Pancreas (tissue), 10 donors: ENCODE measurements at regions not wholly inside any gene's neighbourhood (a gene's known extent, or its start where the extent isn't known, plus 50 kb on each side); places are given as distances from the start of the nearest gene placed in this dataset.

Experiments used
- ATAC-seq, 4 donors: fragments of 200-7000 bp; cut with Tn5 transposase; one replicate each; pipeline versions ENCODE4 v1.8.0 to v1.9.1; 2020; ENCODE audit warnings: mild to moderate bottlenecking in 4 of 4, moderate library complexity in 4 of 4
- DNase-seq, 6 donors: peaks; one replicate each; pipeline ENCODE4 v3.0.0-alpha.2; 2020
- FAIRE-seq: peaks from 2 replicates; lab custom pipeline; 2012; peaks lifted over from hg19 to GRCh38; lab: Jason Lieb, UNC
- H3K27ac ChIP-seq, 4 donors: fragments of 200-600 bp; sonication (generic); 1 replicate in 3 of 4; 2 replicates in 1 of 4; pipeline versions ENCODE4 v1.5.0 to v1.8.0; 2020
- H3K27me3 ChIP-seq, 4 donors: fragments of 200-600 bp; one replicate each; pipeline ENCODE4 v1.8.0; 2021
- H3K36me3 ChIP-seq, 3 donors: fragments of 200-600 bp; sonication (generic) in 1 of 3; one replicate each; pipeline versions ENCODE4 v1.5.0 to v1.8.0; 2020 to 2021
- H3K4me1 ChIP-seq, 3 donors: fragments of 200-600 bp; one replicate each; pipeline ENCODE4 v1.8.0; 2021
- H3K4me3 ChIP-seq, 4 donors: fragments of 200-600 bp; sonication (generic) in 2 of 4; one replicate each; pipeline versions ENCODE4 v1.5.0 to v1.8.0; 2020 to 2021
- H3K9me3 ChIP-seq, 4 donors: fragments of 200-600 bp; one replicate each; pipeline ENCODE4 v1.8.0; 2021
- WGBS, 2 donors: extraction: QIAGEN DNeasy Blood & Tissue Kit; methylation state at CpG; one replicate each; pipeline ENCODE4 v1.1.7; 2013; 5-methylcytosine and 5-hydroxymethylcytosine counted together
- intact Hi-C, 3 donors: fragments of 100-400 bp; cut with DNase I; formaldehyde crosslinking; loops; one replicate each; pipeline versions ENCODE4 v1.11.1 to v1.14.2; 2022
- TF ChIP-seq, protein P1 (sequence below), 4 donors: fragments of 200-600 bp; sonication (generic) in 3 of 4; IDR thresholded peaks; one replicate each; pipeline versions ENCODE4 v1.5.0 to v1.8.0; 2021; ENCODE audit warnings: antibody characterized with exemption in 4 of 4
- donor health status: healthy with polysubstance abuse.
- donor health status: DM: no; HTN: no; CAD: no; lungs with moderate emphysema.
- donor health status: DM: no; HTN: no; CAD: no.
- donor health status: control.
- donor health status: control.
- donor health status: Bipolar disorder and iron deficiency.
- donor health status: DM: yes; HTN: yes; CAD: no.
- donor health status: DM: no; HTN: no; CAD: no.
- donor health status: DM: no; HTN: no; CAD: no.
- donor health status: DM: yes; HTN: yes; CAD: no.

GRCh38 chr5:173557123-173557903 is 59.1 kb downstream of the BOD1 start:
- no peaks in the 10 kb centered on the region for H3K27me3 ChIP-seq
- no peak for FAIRE-seq
- intact Hi-C loops, result no loop called here

GRCh38 chr5:173556142-173557028 is 60.1 kb downstream of the BOD1 start:
- Histone ChIP-seq H3K27me3 (no peaks in the 10 kb centered on the region), H3K9me3 (no peaks in the 10 kb centered on the region), H3K4me1 (no peaks in the 10 kb centered on the region), H3K36me3 (no peaks in the 10 kb centered on the region), H3K4me3 (no peak overlapping the region), H3K27ac (no peak overlapping the region)
- 76 to 83% methylated on average over 8 of the region's 8 CpGs for WGBS, 2 donors
- ATAC-seq (no peak), FAIRE-seq (no peak), DNase-seq (no peak)
- intact Hi-C loops, result no loop called here
- TF ChIP-seq, protein P1, sequence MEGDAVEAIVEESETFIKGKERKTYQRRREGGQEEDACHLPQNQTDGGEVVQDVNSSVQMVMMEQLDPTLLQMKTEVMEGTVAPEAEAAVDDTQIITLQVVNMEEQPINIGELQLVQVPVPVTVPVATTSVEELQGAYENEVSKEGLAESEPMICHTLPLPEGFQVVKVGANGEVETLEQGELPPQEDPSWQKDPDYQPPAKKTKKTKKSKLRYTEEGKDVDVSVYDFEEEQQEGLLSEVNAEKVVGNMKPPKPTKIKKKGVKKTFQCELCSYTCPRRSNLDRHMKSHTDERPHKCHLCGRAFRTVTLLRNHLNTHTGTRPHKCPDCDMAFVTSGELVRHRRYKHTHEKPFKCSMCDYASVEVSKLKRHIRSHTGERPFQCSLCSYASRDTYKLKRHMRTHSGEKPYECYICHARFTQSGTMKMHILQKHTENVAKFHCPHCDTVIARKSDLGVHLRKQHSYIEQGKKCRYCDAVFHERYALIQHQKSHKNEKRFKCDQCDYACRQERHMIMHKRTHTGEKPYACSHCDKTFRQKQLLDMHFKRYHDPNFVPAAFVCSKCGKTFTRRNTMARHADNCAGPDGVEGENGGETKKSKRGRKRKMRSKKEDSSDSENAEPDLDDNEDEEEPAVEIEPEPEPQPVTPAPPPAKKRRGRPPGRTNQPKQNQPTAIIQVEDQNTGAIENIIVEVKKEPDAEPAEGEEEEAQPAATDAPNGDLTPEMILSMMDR (IDR thresholded peaks at IDR 0.05), result no peak

More at GRCh38 chr5:173557123-173557903, 59.1 kb downstream of the BOD1 start:
- H3K4me3 ChIP-seq, result no peak overlapping the region
- ATAC-seq, result no peak
- H3K27ac ChIP-seq, result no peak overlapping the region
- TF ChIP-seq, protein P1 (IDR thresholded peaks at IDR 0.05), result no peak
- no peaks in the 10 kb centered on the region for H3K4me1 ChIP-seq
- 45 to 50% methylated on average over 12 of the region's 12 CpGs for WGBS, 2 donors
- DNase-seq, result no peak
- no peaks in the 10 kb centered on the region for H3K9me3 ChIP-seq
- H3K36me3 ChIP-seq, result no peaks in the 10 kb centered on the region

DNA sequence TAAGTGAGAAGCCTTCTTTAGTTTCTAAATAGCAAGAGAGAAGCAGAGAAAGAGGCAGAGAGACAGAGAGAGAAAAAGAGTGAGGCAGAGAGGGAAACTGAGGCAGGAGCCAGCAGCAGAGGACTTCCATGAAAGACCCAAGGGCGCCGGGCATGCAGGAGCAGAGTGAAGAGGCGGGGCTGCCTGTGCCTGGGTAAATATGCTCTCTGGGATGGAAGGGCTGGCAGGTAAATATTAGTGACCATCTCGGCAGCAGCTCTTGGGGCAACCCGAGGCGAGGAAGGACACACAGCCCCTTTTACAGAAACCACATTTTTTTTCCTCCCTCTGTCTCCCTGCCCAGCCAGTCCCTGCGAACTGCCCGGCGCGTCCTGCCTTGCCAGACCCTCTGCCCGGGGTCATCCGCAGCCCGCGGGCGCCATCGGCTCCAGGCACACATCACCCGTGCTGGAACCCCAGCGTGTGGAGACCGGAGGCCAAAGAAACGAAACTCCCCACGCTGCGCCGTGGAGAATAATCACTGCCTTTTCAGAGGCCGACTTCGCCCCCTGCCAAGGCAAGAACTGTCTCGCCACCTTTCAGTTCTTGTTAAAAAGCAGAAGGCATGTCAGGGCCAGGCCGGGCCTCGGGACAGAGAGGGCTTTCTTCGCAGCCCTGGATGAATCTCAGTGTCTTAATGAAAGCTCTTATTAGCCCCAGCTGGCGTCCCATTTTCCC is 61.3 kb downstream of the BOD1 start:
- TF ChIP-seq, protein P1 (IDR thresholded peaks at IDR 0.05), result no peak
- H3K27me3 ChIP-seq, result no peaks in the 10 kb centered on the region
- H3K9me3 ChIP-seq, result no peaks in the 10 kb centered on the region
- intact Hi-C loops, result no loop called here
- 51 to 58% methylated on average over 26 to 30 of the region's 30 CpGs for WGBS, 2 donors
- no peaks in the 10 kb centered on the region for H3K4me1 ChIP-seq
- no peak overlapping the region for H3K27ac ChIP-seq
- ATAC-seq, result no peak
- DNase-seq, result no peak
- H3K36me3 ChIP-seq, result no peaks in the 10 kb centered on the region
- no peak overlapping the region for H3K4me3 ChIP-seq
- no peak for FAIRE-seq

- H3K4me3 ChIP-seq, result no peak overlapping the region
- 54 to 61% methylated on average over 12 of the region's 12 CpGs for WGBS, 2 donors
- no peaks in the 10 kb centered on the region for H3K9me3 ChIP-seq
- DNase-seq, result no peak
- no peaks in the 10 kb centered on the region for H3K36me3 ChIP-seq
- H3K27ac ChIP-seq, result no peak overlapping the region
- no peaks in the 10 kb centered on the region for H3K27me3 ChIP-seq
- intact Hi-C loops, result no loop called here
- no peak for ATAC-seq
- H3K4me1 ChIP-seq, result no peaks in the 10 kb centered on the region
- no peak for FAIRE-seq
- TF ChIP-seq, protein P1 (IDR thresholded peaks at IDR 0.05), result no peak
These were observed 62.2 kb downstream of the BOD1 start for GRCh38 chr5:173554038-173554955.
